ENCODE measurements at regions not wholly inside any gene's neighbourhood (a gene's known extent, or its start where the extent isn't known, plus 50 kb on each side); places are given as distances from the start of the nearest gene placed in this dataset.

- H3K4me3 ChIP-seq (ENCODE audit: low read depth, low read length), result no peak overlapping the region
- H3K36me3 ChIP-seq (ENCODE audit: control insufficient read depth, insufficient read depth, low read length), result no peaks in the 10 kb centered on the region
- no peaks in the 10 kb centered on the region for H3K27me3 ChIP-seq (ENCODE audit: control insufficient read depth, insufficient read depth, low read length)
- DNase-seq (ENCODE audit: low read depth), result no peak
- FAIRE-seq, result no peak
- no peak for TF ChIP-seq CTCF (IDR thresholded peaks at IDR 0.05; ENCODE audit: insufficient read depth, low read length, severe bottlenecking)
These were observed 122.3 kb downstream of the ZC3H11B start for GRCh38 chr1:219490566-219490965.

- Histone ChIP-seq H3K4me3 (ENCODE audit: low read depth, low read length) (no peak overlapping the region), H3K27me3 (ENCODE audit: control insufficient read depth, insufficient read depth, low read length) (no peaks in the 10 kb centered on the region), H3K36me3 (ENCODE audit: control insufficient read depth, insufficient read depth, low read length) (no peaks in the 10 kb centered on the region)
- no peak for TF ChIP-seq CTCF (IDR thresholded peaks at IDR 0.05; ENCODE audit: insufficient read depth, low read length, severe bottlenecking)
- DNase-seq (ENCODE audit: low read depth) (no peak), FAIRE-seq (no peak)
These were observed 123.3 kb downstream of the ZC3H11B start for GRCh38 chr1:219489636-219490035.

GRCh38 chr1:219488275-219488674 lies 124.6 kb downstream of the ZC3H11B start:
- no peak for FAIRE-seq
- no peaks in the 10 kb centered on the region for H3K36me3 ChIP-seq (ENCODE audit: control insufficient read depth, insufficient read depth, low read length)
- no peak for DNase-seq (ENCODE audit: low read depth)
- TF ChIP-seq CTCF (IDR thresholded peaks at IDR 0.05; ENCODE audit: insufficient read depth, low read length, severe bottlenecking), result no peak
- H3K27me3 ChIP-seq (ENCODE audit: control insufficient read depth, insufficient read depth, low read length), result no peaks in the 10 kb centered on the region
- no peak overlapping the region for H3K4me3 ChIP-seq (ENCODE audit: low read depth, low read length)

- TF ChIP-seq CTCF (IDR thresholded peaks at IDR 0.05; ENCODE audit: insufficient read depth, low read length, severe bottlenecking), result no peak
- FAIRE-seq, result no peak
- no peak for DNase-seq (ENCODE audit: low read depth)
- no peaks in the 10 kb centered on the region for H3K36me3 ChIP-seq (ENCODE audit: control insufficient read depth, insufficient read depth, low read length)
- H3K4me3 ChIP-seq (ENCODE audit: low read depth, low read length), result no peak overlapping the region
- H3K27me3 ChIP-seq (ENCODE audit: control insufficient read depth, insufficient read depth, low read length), result no peaks in the 10 kb centered on the region
These were observed 129.4 kb downstream of the ZC3H11B start for GRCh38 chr1:219483530-219483929.

GRCh38 chr1:219480011-219480410 lies 132.9 kb downstream of the ZC3H11B start:
- TF ChIP-seq CTCF (IDR thresholded peaks at IDR 0.05; ENCODE audit: insufficient read depth, low read length, severe bottlenecking), result no peak
- H3K36me3 ChIP-seq (ENCODE audit: control insufficient read depth, insufficient read depth, low read length), result no peaks in the 10 kb centered on the region
- no peaks in the 10 kb centered on the region for H3K27me3 ChIP-seq (ENCODE audit: control insufficient read depth, insufficient read depth, low read length)
- no peak for DNase-seq (ENCODE audit: low read depth)
- H3K4me3 ChIP-seq (ENCODE audit: low read depth, low read length), result no peak overlapping the region
- FAIRE-seq, result no peak

- FAIRE-seq (peak; percentile 70), DNase-seq (ENCODE audit: low read depth) (no peak)
- no peak for TF ChIP-seq CTCF (IDR thresholded peaks at IDR 0.05; ENCODE audit: insufficient read depth, low read length, severe bottlenecking)
These were observed 134.1 kb downstream of the ZC3H11B start for GRCh38 chr1:219478811-219479210.

More at GRCh38 chr1:219478811-219479210, 134.1 kb downstream of the ZC3H11B start:
- Histone ChIP-seq H3K4me3 (ENCODE audit: low read depth, low read length) (no peak overlapping the region), H3K27me3 (ENCODE audit: control insufficient read depth, insufficient read depth, low read length) (no peaks in the 10 kb centered on the region), H3K36me3 (ENCODE audit: control insufficient read depth, insufficient read depth, low read length) (no peaks in the 10 kb centered on the region)
